Fibroblast of pulmonary artery (primary cell): ENCODE measurements at regions not wholly inside any gene's neighbourhood (a gene's known extent, or its start where the extent isn't known, plus 50 kb on each side); places are given as distances from the start of the nearest gene placed in this dataset.
"Not testable (repeated sequence)": the region's sequence is repeated elsewhere in the genome, so short reads cannot be mapped to it uniquely, and the experiment has no call there.

Experiments
- DNase-seq: peaks from one replicate; pipeline ENCODE4 v3.0.0-alpha.2; 2010; ENCODE audit warnings: low read depth
- H3K4me3 ChIP-seq: replicated peaks from 2 replicates; pipeline ENCODE4 v1.5.1; 2011; ENCODE audit warnings: low read depth, mild to moderate bottlenecking, control low read depth, low read length, moderate library complexity
- TF ChIP-seq, protein P1 (sequence below): IDR thresholded peaks from 2 replicates; pipeline ENCODE4 v1.5.1; 2011; ENCODE audit warnings: mild to moderate bottlenecking, control low read depth, low read length, inconsistent platforms; ENCODE audit errors: missing control alignments

DNA sequence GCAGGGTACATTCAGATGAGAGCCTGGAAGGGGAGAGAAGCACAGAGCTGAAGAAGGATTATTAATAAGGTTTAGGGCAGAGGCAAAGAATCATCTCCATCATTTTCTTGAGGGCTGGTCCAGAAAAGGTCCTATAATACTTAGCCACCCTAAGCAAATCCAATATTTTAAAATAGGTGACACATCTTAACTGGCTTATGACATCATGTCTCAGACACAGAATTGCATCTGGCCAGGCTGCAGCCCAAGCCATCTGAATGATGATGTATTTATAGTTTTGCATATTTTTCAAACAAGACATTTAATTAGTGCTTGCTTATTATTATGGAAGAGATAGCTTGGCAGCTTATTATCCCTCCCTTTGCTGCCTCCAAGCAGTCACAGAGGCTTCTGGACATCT lies 571.3 kb downstream of the SUCLG1 start:
- H3K4me3 ChIP-seq = no peak overlapping the region
- no peak for DNase-seq
- TF ChIP-seq, protein P1, sequence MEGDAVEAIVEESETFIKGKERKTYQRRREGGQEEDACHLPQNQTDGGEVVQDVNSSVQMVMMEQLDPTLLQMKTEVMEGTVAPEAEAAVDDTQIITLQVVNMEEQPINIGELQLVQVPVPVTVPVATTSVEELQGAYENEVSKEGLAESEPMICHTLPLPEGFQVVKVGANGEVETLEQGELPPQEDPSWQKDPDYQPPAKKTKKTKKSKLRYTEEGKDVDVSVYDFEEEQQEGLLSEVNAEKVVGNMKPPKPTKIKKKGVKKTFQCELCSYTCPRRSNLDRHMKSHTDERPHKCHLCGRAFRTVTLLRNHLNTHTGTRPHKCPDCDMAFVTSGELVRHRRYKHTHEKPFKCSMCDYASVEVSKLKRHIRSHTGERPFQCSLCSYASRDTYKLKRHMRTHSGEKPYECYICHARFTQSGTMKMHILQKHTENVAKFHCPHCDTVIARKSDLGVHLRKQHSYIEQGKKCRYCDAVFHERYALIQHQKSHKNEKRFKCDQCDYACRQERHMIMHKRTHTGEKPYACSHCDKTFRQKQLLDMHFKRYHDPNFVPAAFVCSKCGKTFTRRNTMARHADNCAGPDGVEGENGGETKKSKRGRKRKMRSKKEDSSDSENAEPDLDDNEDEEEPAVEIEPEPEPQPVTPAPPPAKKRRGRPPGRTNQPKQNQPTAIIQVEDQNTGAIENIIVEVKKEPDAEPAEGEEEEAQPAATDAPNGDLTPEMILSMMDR = no peak

GRCh38 chr2:83879127-83879526 lies 580.0 kb downstream of the SUCLG1 start:
- TF ChIP-seq, protein P1 = no peak
- H3K4me3 ChIP-seq = no peak overlapping the region
- no peak for DNase-seq

DNA sequence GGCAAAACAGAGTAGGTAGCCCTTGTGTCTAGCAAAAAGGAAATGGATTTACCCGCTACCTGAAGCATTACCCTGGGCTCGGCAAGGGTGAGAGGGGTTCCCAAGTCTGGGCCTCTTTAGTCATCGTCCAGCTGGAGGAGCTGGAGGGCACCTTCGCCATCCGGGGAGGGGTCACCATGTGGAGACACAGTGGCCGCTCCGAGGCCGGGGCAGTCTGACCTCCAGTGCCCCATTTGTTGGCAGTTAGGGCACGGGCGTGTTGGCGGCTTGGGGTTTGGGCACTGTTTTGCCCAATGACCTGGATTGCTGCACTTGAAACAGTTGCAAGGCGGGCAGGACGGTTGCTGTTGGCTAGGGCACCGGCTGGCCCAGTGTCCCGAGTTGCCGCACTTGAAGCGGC lies 581.8 kb downstream of the SUCLG1 start:
- not testable (repeated sequence) for H3K4me3 ChIP-seq, DNase-seq

GRCh38 chr2:83874712-83875430 lies 584.2 kb downstream of the SUCLG1 start:
- no peak overlapping the region for H3K4me3 ChIP-seq
- TF ChIP-seq, protein P1 = no peak
- DNase-seq = no peak

- DNase-seq = no peak
- TF ChIP-seq, protein P1 = no peak
- H3K4me3 ChIP-seq = no peak overlapping the region
These were observed 585.0 kb downstream of the SUCLG1 start for GRCh38 chr2:83874066-83874465.

DNA sequence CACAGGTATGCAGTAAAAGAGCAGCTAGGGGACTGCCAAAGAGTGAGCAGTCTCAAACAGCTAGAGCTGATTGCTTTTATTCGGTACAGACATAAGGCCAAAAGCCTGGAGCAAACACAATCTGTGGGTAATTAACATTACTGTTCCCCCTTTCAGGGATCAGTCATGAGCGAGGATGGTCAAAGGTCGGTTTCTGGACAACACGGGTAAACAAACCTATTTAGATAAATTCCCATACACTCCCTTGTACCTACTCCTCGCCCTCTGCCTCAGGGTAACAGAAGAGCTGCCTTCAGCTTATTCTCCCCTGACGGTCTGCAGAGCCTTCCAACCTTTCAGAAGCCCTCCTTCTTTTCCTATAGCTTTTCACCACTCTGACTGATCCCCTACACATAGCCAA lies 586.0 kb downstream of the SUCLG1 start:
- no peak overlapping the region for H3K4me3 ChIP-seq
- TF ChIP-seq, protein P1 = no peak
- DNase-seq = no peak

DNA sequence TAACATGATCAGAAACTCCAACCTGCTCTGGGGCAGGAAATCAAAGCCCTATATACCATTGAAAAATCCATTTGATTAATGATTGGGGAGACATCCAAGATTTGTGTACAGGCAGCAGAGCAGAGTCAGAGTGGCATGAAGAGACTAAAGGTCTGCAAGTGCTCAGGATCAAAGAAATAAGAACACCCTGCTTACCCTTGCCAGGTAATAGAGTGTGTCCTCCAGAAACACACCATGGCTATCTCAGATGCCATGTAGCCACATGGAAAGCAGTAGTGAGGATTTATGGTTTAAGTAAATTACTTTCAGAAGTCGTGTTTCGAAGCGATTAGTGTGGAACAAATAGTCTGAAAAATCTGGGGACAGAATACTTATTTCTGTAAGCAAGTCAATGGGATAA lies 592.9 kb downstream of the SUCLG1 start:
- TF ChIP-seq, protein P1 = no peak
- no peak for DNase-seq
- H3K4me3 ChIP-seq = no peak overlapping the region

DNA sequence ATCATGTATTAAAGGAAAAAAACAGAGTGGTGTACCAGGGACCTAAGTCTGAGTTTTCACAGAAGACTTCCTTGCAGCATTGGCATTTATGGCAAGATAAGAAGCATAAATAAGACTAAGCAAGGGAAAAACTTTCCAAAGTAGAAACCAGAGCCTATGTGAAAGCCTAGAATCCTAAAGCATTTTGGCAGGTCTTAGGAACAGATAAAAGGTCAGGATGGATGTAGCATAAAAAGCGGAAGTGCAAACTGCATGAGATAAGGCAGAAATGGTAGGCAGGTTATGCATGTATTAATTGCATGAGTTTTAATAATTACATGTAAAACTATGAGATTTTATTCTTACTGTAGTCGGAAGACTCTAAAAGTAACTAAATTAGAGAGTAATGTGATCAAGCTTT lies 596.5 kb downstream of the SUCLG1 start:
- TF ChIP-seq, protein P1 = no peak
- H3K4me3 ChIP-seq = no peak overlapping the region
- no peak for DNase-seq
